Suprapubic skin (tissue), 3 donors: ENCODE measurements at regions not wholly inside any gene's neighbourhood (a gene's known extent, or its start where the extent isn't known, plus 50 kb on each side); places are given as distances from the start of the nearest gene placed in this dataset.

Experiments used
- EP300 ChIP-seq: sonication (generic); formaldehyde crosslinking; IDR thresholded peaks from one replicate; pipeline ENCODE4 v1.6.1; 2017; ENCODE audit warnings: antibody characterized with exemption
- POLR2A ChIP-seq, 2 donors: fragments of 450-650 bp; IDR thresholded peaks; one replicate each; pipeline ENCODE4 v1.6.1; 2017; ENCODE audit warnings: antibody characterized with exemption in 2 of 2, mild to moderate bottlenecking in 2 of 2, moderate library complexity in 2 of 2
- TF ChIP-seq, protein P1 (sequence below), 2 donors: fragments of 200-600 bp in 1 of 2; fragments of 450-650 bp in 1 of 2; sonication (generic) in 1 of 2; IDR thresholded peaks; one replicate each; pipeline ENCODE4 v1.5.1; 2016 to 2019; ENCODE audit warnings: antibody characterized with exemption in 2 of 2, mild to moderate bottlenecking in 1 of 2, moderate library complexity in 1 of 2

DNA sequence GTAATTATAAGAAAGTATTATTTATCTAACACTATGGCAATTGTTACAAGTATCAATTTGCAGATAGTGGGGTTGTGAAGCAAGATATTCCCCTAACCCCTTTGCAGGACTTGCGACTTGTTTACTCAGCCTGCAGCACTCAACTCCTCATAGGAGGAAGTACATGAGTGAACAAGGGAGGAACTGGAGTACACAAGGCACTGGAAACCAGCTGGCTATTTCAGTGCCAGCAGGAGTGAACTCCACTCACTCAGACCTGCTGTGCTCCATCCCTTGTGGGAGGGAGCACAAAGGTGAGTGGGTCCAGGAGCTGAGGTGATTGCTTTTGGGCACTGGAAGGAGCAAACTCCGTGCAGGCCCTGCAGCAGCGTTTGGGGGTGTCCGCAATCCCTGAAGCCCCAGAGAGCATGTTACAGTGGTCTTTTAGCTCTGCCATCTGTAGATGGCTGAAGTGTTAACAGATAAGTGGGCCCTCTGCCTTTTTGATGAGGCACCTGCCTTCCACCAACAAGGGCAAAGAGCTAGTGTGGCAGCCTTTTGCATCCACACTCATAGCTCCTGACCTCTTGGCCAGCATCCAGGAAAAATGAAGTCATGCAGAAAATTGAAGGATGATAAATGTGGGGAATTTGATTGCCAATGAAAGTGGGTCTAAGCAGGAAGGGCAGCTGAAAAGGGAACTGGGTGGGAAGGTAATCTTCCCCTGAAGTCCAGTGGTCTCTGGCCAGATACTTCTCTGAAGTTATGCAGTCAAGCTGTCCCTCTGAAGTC, 802.2 kb upstream of the MIR17HG start:
- TF ChIP-seq, protein P1, sequence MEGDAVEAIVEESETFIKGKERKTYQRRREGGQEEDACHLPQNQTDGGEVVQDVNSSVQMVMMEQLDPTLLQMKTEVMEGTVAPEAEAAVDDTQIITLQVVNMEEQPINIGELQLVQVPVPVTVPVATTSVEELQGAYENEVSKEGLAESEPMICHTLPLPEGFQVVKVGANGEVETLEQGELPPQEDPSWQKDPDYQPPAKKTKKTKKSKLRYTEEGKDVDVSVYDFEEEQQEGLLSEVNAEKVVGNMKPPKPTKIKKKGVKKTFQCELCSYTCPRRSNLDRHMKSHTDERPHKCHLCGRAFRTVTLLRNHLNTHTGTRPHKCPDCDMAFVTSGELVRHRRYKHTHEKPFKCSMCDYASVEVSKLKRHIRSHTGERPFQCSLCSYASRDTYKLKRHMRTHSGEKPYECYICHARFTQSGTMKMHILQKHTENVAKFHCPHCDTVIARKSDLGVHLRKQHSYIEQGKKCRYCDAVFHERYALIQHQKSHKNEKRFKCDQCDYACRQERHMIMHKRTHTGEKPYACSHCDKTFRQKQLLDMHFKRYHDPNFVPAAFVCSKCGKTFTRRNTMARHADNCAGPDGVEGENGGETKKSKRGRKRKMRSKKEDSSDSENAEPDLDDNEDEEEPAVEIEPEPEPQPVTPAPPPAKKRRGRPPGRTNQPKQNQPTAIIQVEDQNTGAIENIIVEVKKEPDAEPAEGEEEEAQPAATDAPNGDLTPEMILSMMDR (IDR thresholded peaks at IDR 0.05) = no peak
- no peak for TF ChIP-seq EP300
- TF ChIP-seq POLR2A (IDR thresholded peaks at IDR 0.05) = no peak
